Endothelial cell (in vitro differentiated cells): ENCODE measurements at regions not wholly inside any gene's neighbourhood (a gene's known extent, or its start where the extent isn't known, plus 50 kb on each side); places are given as distances from the start of the nearest gene placed in this dataset.

ENCODE experiments used
- DNase-seq: peaks from one replicate; pipeline ENCODE4 v3.0.0; 2021; ENCODE audit warnings: low spot score
- H3K27ac Mint-ChIP-seq: one replicate; pipeline ENCODE4 v1.8.0; 2021; ENCODE audit warnings: mixed read lengths, inconsistent platforms; ENCODE audit not compliant: unreplicated experiment
- H3K27me3 Mint-ChIP-seq: one replicate; pipeline ENCODE4 v1.8.0; 2021; ENCODE audit warnings: mild to moderate bottlenecking, moderate library complexity, mixed read lengths, inconsistent platforms; ENCODE audit not compliant: unreplicated experiment
- H3K36me3 Mint-ChIP-seq: one replicate; pipeline ENCODE4 v1.8.0; 2021; ENCODE audit warnings: mild to moderate bottlenecking, low read depth, mixed read lengths, inconsistent platforms; ENCODE audit not compliant: unreplicated experiment
- H3K4me1 Mint-ChIP-seq: one replicate; pipeline ENCODE4 v1.8.0; 2021; ENCODE audit warnings: mild to moderate bottlenecking, mixed read lengths, inconsistent platforms; ENCODE audit not compliant: unreplicated experiment
- H3K4me3 Mint-ChIP-seq: one replicate; pipeline ENCODE4 v1.8.0; 2021; ENCODE audit warnings: mild to moderate bottlenecking, mixed read lengths, inconsistent platforms; ENCODE audit not compliant: unreplicated experiment
- H3K9me3 Mint-ChIP-seq: one replicate; pipeline ENCODE4 v1.8.0; 2021; ENCODE audit warnings: mixed read lengths, inconsistent platforms; ENCODE audit not compliant: unreplicated experiment
- TF ChIP-seq, protein P1 (sequence below): fragments of 200-600 bp; sonication (generic); IDR thresholded peaks from one replicate; pipeline ENCODE4 v1.5.0; 2021; ENCODE audit warnings: antibody characterized with exemption; ENCODE audit not compliant: unreplicated experiment

DNA sequence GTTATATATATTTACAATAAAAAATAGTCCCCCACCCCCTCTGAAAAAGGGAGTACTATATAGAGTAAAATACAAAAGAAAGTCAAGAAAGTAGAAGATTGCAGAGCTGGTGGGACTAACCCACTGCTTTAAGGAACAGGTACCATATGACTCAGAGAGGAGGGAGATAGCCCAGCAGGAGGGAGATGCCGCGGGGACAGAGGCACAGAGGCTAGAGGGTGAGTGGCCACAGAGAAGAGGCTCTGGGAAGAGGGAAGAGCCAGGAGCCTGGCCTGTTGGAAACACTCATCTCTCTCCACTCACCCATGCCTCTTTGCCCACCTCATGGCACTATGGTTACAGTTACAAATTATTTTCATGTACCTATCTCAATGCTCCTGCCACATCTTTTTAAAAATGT, 53.6 kb upstream of the LYVE1 start:
- DNase-seq = no peak
- peaks cover 31% of the 10 kb centered on the region for H3K4me1 Mint-ChIP-seq
- H3K4me3 Mint-ChIP-seq = no peak overlapping the region
- H3K9me3 Mint-ChIP-seq = no peaks in the 10 kb centered on the region
- peaks cover 4% of the 10 kb centered on the region for H3K36me3 Mint-ChIP-seq
- H3K27ac Mint-ChIP-seq = peak overlapping the region; percentile 79
- TF ChIP-seq, protein P1, sequence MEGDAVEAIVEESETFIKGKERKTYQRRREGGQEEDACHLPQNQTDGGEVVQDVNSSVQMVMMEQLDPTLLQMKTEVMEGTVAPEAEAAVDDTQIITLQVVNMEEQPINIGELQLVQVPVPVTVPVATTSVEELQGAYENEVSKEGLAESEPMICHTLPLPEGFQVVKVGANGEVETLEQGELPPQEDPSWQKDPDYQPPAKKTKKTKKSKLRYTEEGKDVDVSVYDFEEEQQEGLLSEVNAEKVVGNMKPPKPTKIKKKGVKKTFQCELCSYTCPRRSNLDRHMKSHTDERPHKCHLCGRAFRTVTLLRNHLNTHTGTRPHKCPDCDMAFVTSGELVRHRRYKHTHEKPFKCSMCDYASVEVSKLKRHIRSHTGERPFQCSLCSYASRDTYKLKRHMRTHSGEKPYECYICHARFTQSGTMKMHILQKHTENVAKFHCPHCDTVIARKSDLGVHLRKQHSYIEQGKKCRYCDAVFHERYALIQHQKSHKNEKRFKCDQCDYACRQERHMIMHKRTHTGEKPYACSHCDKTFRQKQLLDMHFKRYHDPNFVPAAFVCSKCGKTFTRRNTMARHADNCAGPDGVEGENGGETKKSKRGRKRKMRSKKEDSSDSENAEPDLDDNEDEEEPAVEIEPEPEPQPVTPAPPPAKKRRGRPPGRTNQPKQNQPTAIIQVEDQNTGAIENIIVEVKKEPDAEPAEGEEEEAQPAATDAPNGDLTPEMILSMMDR = no peak
- peaks cover 5% of the 10 kb centered on the region for H3K27me3 Mint-ChIP-seq

DNA sequence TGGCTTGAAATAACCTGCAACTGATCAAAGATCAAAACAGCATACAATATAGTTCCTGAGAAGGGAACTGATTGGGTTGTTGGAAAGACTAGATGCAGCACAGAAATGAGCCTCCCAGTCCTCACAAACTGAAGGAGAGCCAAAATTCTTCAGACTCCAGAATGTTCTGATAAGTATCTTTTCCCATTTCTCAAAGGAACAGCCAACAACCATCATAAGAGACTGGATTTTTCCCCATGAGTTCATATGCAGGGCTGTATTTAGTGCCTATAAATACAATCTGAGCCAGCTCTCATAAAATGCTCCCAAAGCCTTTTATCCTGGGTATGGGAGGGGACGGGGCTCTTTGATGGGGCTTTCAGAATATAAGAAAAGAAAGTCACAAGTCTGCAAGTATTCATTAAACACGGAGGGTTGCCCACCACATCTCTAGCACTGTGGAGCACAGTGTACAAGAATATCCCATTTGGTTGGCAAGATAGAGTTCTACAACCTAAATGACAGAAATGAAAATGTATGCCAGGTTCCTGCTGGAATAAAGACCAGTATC, 50.7 kb upstream of the LYVE1 start:
- Mint-ChIP-seq H3K4me3 (no peak overlapping the region), H3K27ac (no peak overlapping the region), H3K27me3 (peaks cover 5% of the 10 kb centered on the region), H3K9me3 (no peaks in the 10 kb centered on the region), H3K36me3 (peaks cover 6% of the 10 kb centered on the region), H3K4me1 (peaks cover 23% of the 10 kb centered on the region)
- no peak for DNase-seq
- TF ChIP-seq, protein P1 = no peak

DNA sequence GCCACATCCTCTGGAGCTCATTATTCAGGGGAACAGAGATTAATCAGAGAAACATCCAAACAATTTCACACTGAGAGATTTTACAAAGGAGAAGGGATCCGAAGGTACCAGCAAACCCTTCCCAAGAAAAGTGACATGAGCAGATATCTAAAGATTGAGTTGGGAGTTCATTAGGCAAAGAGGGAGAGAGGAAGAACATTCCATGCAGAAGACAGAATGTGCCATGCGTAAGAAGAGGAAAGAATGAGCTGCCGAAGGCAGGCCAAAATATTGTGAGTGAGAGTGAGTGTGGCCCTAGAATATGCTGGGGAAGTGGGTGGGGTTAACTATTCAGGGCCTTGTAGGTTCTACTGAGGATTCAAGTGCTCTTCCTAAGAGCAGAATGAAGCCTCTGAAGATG, 50.0 kb upstream of the LYVE1 start:
- no peak overlapping the region for H3K27ac Mint-ChIP-seq
- TF ChIP-seq, protein P1 = no peak
- H3K9me3 Mint-ChIP-seq = no peaks in the 10 kb centered on the region
- H3K4me1 Mint-ChIP-seq = peaks cover 19% of the 10 kb centered on the region
- peaks cover 13% of the 10 kb centered on the region for H3K36me3 Mint-ChIP-seq
- no peak for DNase-seq
- peak overlapping the region; percentile 4 for H3K4me3 Mint-ChIP-seq
- peaks cover 4% of the 10 kb centered on the region for H3K27me3 Mint-ChIP-seq
